Activated CD4-positive, alpha-beta T cell treated with anti-CD3 and anti-CD28 coated beads for 36 hours (primary cell): ENCODE measurements at regions not wholly inside any gene's neighbourhood (a gene's known extent, or its start where the extent isn't known, plus 50 kb on each side); places are given as distances from the start of the nearest gene placed in this dataset.
"Not testable (repeated sequence)": the region's sequence is repeated elsewhere in the genome, so short reads cannot be mapped to it uniquely, and the experiment has no call there.

ENCODE experiments used
- ATAC-seq: fragments of 200-7000 bp; cut with Tn5 transposase; one replicate; pipeline ENCODE4 v1.10.0; 2021; ENCODE audit warnings: mild to moderate bottlenecking, moderate library complexity
- CTCF ChIA-PET: fragments of 350-600 bp; sonication (Branson Sonifier 250); formaldehyde crosslinking; loops from one replicate; lab custom pipeline; 2021; ENCODE audit warnings: antibody characterized with exemption; lab: Charles Lee
- POLR2A ChIA-PET: fragments of 350-600 bp; sonication (Branson Sonifier 250); formaldehyde crosslinking; loops from one replicate; lab custom pipeline; 2021; ENCODE audit warnings: antibody characterized with exemption, inconsistent platforms; lab: Charles Lee
- DNase-seq: peaks from one replicate; pipeline ENCODE4 v3.0.0-alpha.2; 2020
- H3K27ac Mint-ChIP-seq: one replicate; pipeline ENCODE4 v1.8.0; 2021; ENCODE audit warnings: mixed read lengths
- H3K27me3 Mint-ChIP-seq: one replicate; pipeline ENCODE4 v1.8.0; 2021; ENCODE audit warnings: mixed read lengths
- H3K36me3 Mint-ChIP-seq: one replicate; pipeline ENCODE4 v1.8.0; 2021; ENCODE audit warnings: low read depth, mixed read lengths
- H3K4me1 Mint-ChIP-seq: one replicate; pipeline ENCODE4 v1.8.0; 2021; ENCODE audit warnings: mixed read lengths
- H3K4me3 Mint-ChIP-seq: one replicate; pipeline ENCODE4 v1.8.0; 2021; ENCODE audit warnings: mild to moderate bottlenecking, moderate library complexity, mixed read lengths
- H3K9me3 Mint-ChIP-seq: one replicate; pipeline ENCODE4 v1.8.0; 2021; ENCODE audit warnings: low read depth, mixed read lengths
- intact Hi-C, 2 experiments: fragments of 100-400 bp; cut with DNase I in 1 of 2; cut with micrococcal nuclease in 1 of 2; formaldehyde crosslinking; loops; one replicate each; pipeline versions ENCODE4 v1.14.2 to v1.15.1; 2022 to 2024; cut with DNase I, micrococcal nuclease

DNA sequence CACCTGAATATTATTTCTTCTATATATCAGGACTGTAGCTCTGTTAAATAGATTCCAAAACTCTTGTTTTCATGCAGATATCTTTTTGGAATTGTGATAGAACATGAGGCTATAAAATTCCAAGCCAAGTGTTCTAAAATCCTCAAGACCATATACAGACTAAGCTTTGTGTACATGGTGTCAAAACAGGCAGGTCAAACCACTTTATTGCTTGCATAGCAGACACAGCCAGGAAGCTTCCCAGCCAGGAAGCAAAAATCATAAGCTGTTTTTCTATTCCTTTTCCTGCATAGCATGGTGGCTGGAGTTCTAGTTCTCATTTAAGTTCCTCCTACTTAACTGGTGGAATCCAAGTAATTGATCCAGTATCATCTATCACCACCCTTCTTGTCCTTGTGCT is 353.3 kb downstream of the PAX1 start:
- DNase-seq = no peak
- no peak for ATAC-seq
- H3K4me3 Mint-ChIP-seq = no peak overlapping the region
- no peaks in the 10 kb centered on the region for H3K36me3 Mint-ChIP-seq
- H3K27ac Mint-ChIP-seq = no peak overlapping the region
- intact Hi-C loops = no loop called here
- peaks cover 18% of the 10 kb centered on the region for H3K9me3 Mint-ChIP-seq
- no peaks in the 10 kb centered on the region for H3K27me3 Mint-ChIP-seq
- no peaks in the 10 kb centered on the region for H3K4me1 Mint-ChIP-seq
- CTCF ChIA-PET = interaction anchor here (0.7 kb wide), 1 partner anchor 293 kb away, joined by 3 read pairs; no protein-coding TSS in a partner anchor
- POLR2A ChIA-PET = no interaction called here

DNA sequence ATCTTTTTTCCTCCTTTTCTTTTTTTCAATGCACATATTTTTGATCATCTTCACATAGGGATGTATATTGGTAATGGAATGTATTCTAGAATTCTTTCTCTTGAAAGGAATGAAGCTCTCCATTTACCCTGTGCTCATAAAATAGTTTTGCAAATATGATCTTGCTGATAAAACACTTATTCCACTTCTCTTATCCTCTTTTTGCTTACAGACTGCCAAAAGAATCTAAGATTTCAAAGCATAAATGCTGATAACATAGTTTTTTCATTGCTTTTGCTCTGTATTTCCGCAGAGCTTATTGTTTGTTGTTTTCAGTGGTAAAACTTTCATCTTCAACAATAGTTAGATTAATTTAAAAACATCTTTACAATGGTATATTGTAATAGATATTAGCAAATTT is 350.5 kb downstream of the PAX1 start:
- Mint-ChIP-seq H3K27ac (no peak overlapping the region), H3K36me3 (no peaks in the 10 kb centered on the region), H3K4me1 (no peaks in the 10 kb centered on the region), H3K27me3 (no peaks in the 10 kb centered on the region), H3K9me3 (peaks cover 18% of the 10 kb centered on the region), H3K4me3 (no peak overlapping the region)
- no peak for DNase-seq
- intact Hi-C loops = no loop called here
- POLR2A ChIA-PET = no interaction called here
- CTCF ChIA-PET = no interaction called here
- ATAC-seq = no peak

DNA sequence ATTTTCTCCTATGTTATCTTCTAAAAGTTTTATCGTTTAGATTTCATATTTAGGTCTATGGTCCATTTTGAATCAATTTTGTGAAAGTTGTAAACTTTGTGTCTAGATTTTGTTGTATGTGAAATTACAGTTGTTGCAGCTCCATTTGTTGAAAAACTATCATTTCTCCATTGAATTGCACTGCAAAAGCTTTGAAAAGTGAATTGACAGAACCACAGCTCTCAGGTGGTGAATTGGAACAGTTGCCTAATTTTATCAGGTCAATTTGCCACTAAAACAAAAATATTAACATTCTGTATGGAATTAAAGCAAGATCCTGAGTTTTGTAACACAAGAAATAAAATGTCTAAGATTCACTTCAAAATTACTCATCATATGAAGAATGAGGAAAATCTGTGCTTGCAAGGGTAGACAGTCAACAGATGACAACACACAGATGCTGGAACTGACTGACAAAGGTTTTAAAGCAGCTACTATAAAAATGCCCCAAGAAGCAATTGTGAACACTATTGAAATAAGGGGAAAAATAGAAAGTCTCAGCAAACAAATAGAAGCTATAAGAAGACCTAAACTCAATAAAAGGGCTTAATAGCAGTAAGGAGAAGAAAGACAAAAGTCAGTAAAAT is 346.7 kb downstream of the PAX1 start:
- no peaks in the 10 kb centered on the region for H3K4me1 Mint-ChIP-seq
- no peak overlapping the region for H3K27ac Mint-ChIP-seq
- no peak for ATAC-seq
- intact Hi-C loops = no loop called here
- no peaks in the 10 kb centered on the region for H3K27me3 Mint-ChIP-seq
- no peak for DNase-seq
- POLR2A ChIA-PET = no interaction called here
- H3K36me3 Mint-ChIP-seq = no peaks in the 10 kb centered on the region
- no peak overlapping the region for H3K4me3 Mint-ChIP-seq
- CTCF ChIA-PET = interaction anchor here (0.5 kb wide), 1 partner anchor 75 kb away, joined by 3 read pairs; no protein-coding TSS in a partner anchor
- H3K9me3 Mint-ChIP-seq = peaks cover 24% of the 10 kb centered on the region

DNA sequence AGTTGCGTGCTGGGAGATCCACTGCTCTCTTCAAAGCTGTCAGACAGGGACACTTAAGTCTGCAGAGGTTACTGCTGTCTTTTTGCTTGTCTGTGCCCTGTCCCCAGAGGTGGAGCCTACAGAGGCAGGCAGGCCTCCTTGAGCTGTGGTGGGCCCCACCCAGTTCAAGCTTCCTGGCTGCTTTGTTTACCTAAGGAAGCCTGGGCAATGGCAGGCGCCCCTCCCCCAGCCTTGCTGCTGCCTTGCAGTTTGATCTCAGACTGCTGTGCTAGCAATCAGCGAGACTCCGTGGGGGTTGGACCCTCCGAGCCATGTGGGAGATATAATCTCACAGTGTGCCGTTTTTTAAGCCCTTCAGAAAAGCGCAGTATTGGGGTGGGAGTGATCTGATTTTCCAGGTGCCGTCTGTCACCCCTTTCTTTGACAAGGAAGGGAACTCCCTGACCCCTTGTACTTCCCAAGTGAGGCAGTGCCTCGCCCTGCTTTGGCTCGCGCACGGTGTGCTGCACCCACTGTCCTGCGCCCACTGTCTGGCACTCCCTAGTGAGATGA is 340.6 kb downstream of the PAX1 start:
- peaks cover 20% of the 10 kb centered on the region for H3K9me3 Mint-ChIP-seq
- CTCF ChIA-PET, intact Hi-C loops, H3K4me3 Mint-ChIP-seq, H3K36me3 Mint-ChIP-seq, H3K27me3 Mint-ChIP-seq, H3K27ac Mint-ChIP-seq, H3K4me1 Mint-ChIP-seq, POLR2A ChIA-PET, DNase-seq, ATAC-seq: not testable (repeated sequence)

DNA sequence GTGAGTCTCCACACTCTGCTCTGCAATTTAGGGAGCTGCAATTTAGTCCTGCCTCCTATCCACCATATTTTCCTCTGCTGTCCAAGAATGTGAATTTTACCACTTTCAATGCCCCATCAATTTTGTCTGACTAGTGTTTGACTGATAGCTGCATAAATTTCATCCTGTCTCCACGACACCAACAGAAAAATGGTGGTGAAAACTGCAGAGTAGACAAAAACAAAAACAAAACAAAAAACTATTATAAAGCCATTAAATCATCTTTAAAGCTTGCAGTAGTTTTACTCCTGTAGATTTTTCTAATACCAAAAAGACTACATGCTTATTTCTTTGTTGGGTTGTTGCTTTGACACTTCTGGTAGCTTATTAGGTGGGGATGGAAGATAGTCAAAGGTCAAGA is 322.0 kb downstream of the PAX1 start:
- Mint-ChIP-seq H3K36me3 (no peaks in the 10 kb centered on the region), H3K4me1 (no peaks in the 10 kb centered on the region), H3K9me3 (peaks cover 18% of the 10 kb centered on the region), H3K4me3 (no peak overlapping the region), H3K27ac (no peak overlapping the region), H3K27me3 (no peaks in the 10 kb centered on the region)
- POLR2A ChIA-PET = no interaction called here
- ATAC-seq = no peak
- CTCF ChIA-PET = no interaction called here
- no peak for DNase-seq
- intact Hi-C loops = loop anchor here in 1 of 2 experiments (10.0 kb wide), 1 partner anchor 63 kb away; no protein-coding TSS in a partner anchor

DNA sequence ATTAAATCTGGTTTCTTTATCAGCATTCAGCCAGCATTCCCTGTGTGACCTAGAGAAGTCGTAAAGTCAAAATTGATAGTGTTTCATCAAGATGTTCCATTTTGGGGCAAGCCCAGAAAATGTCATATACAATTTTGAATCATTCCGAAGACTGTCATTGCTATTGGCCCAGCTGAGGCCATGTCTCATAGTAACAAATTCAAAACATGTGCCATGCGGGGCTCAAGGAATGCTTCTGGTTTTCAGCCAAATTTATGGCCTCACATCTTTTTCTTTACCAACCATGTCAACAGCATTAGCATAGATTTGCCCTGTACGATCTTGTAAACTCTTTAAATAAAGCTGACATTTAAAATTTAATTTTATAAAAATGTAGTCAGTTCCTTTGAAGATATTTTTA is 314.7 kb downstream of the PAX1 start:
- no peak overlapping the region for H3K4me3 Mint-ChIP-seq
- intact Hi-C loops = loop anchor here in 1 of 2 experiments (10.0 kb wide), 1 partner anchor 55 kb away; no protein-coding TSS in a partner anchor
- no peak for ATAC-seq
- no peaks in the 10 kb centered on the region for H3K27me3 Mint-ChIP-seq
- peaks cover 23% of the 10 kb centered on the region for H3K9me3 Mint-ChIP-seq
- POLR2A ChIA-PET = no interaction called here
- no peak for DNase-seq
- CTCF ChIA-PET = no interaction called here
- no peak overlapping the region for H3K27ac Mint-ChIP-seq
- H3K4me1 Mint-ChIP-seq = no peaks in the 10 kb centered on the region
- no peaks in the 10 kb centered on the region for H3K36me3 Mint-ChIP-seq

DNA sequence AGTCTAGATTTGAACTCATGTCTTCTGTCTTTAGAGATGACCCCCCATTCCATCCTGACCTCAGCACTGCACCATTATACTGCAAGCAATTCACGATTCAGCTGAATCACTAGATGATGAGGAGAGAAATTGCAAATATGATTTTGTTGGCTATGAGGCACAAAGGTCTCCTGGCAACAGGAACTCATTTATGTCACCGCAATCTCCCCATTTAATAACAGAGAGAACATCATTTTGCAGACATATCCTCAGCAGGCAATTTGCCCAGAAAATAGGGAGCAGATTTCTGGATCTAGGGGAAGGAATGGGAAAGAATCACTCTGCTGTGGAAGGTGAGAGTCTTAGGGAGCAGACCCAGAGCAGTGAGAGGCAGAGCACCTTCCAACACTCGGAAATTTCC is 303.0 kb downstream of the PAX1 start:
- Mint-ChIP-seq H3K27me3 (no peaks in the 10 kb centered on the region), H3K4me1 (no peaks in the 10 kb centered on the region), H3K27ac (no peak overlapping the region), H3K36me3 (peaks cover 3% of the 10 kb centered on the region), H3K9me3 (peaks cover 15% of the 10 kb centered on the region), H3K4me3 (no peak overlapping the region)
- intact Hi-C loops = no loop called here
- CTCF ChIA-PET = no interaction called here
- ATAC-seq = no peak
- POLR2A ChIA-PET = no interaction called here
- no peak for DNase-seq

DNA sequence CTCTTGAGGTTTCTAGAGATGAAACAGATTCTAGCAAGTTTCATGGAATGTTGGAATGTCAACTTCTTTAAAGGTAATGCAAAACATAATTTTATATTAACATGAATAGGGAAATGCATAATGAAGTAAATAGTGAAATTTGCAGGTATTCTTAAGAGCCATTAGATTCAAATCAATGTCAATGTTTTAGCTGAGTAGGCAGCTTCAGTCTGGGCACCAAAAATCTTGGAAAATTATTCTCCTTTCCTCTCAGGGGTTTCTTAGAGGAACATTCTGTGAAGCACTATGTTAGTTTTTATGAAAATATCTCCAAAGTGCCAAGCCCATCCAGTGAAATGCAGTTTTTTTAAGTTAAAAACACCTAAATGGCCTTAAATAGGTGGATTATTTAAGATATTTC is 300.8 kb downstream of the PAX1 start:
- Mint-ChIP-seq H3K4me3 (no peak overlapping the region), H3K36me3 (peaks cover 3% of the 10 kb centered on the region), H3K27me3 (no peaks in the 10 kb centered on the region), H3K9me3 (peaks cover 12% of the 10 kb centered on the region), H3K4me1 (no peaks in the 10 kb centered on the region), H3K27ac (no peak overlapping the region)
- ChIA-PET CTCF (no interaction called here), POLR2A (no interaction called here)
- DNase-seq (no peak), ATAC-seq (no peak)
- intact Hi-C loops = no loop called here

DNA sequence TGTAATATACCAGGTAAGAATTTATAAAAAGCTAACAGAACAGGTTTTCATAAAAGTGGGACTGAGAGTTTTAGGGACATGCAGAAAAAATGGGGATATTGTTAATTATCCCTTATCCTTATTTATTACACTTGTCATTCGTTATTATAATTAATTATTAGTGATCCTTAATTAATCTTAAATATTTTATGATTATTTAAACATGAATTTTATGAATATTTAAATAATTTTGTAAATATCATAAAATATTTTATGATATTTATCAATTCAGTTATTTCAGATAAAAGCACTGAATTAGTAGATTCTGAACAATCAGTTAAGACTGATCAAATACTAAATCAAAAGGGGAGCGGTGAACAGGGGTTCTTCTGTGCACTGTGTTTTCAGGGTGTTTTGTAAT is 300.1 kb downstream of the PAX1 start:
- peaks cover 9% of the 10 kb centered on the region for H3K9me3 Mint-ChIP-seq
- intact Hi-C loops = no loop called here
- CTCF ChIA-PET = interaction anchor here (0.5 kb wide), 1 partner anchor 20 kb away, joined by 3 read pairs; no protein-coding TSS in a partner anchor

DNA sequence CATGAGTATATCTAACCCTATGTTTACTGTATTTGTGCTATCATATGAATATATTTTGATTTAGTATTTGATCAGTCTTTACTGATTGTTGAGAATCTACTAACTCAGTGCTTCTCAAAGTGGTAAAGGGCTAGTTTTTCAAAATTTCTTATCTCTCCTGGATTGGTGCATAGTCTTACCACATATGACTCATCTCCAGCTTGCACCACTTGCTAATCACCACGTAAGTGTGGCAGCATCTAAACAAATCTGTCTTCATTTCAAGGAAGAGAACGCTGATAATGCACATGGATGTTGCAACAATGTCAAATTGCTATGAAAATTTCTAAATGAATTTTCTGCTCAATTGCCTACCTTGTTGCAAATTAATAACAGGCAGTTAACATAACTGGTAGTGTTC is 299.5 kb downstream of the PAX1 start:
- ChIA-PET CTCF (interaction anchor here (0.5 kb wide), 1 partner anchor 19 kb away, joined by 3 read pairs; no protein-coding TSS in a partner anchor), POLR2A (no interaction called here)
- no peaks in the 10 kb centered on the region for H3K4me1 Mint-ChIP-seq
- H3K9me3 Mint-ChIP-seq = peaks cover 9% of the 10 kb centered on the region
- DNase-seq = no peak
- no peak overlapping the region for H3K4me3 Mint-ChIP-seq
- no peak overlapping the region for H3K27ac Mint-ChIP-seq
- intact Hi-C loops = no loop called here
- H3K36me3 Mint-ChIP-seq = peaks cover 3% of the 10 kb centered on the region
- no peak for ATAC-seq
- no peaks in the 10 kb centered on the region for H3K27me3 Mint-ChIP-seq

More for the DNA sequence above, 300.1 kb downstream of the PAX1 start:
- Mint-ChIP-seq H3K4me1 (no peaks in the 10 kb centered on the region), H3K27me3 (no peaks in the 10 kb centered on the region), H3K4me3 (no peak overlapping the region), H3K36me3 (peaks cover 3% of the 10 kb centered on the region), H3K27ac (no peak overlapping the region)
- no peak for DNase-seq
- no peak for ATAC-seq
- POLR2A ChIA-PET = no interaction called here

DNA sequence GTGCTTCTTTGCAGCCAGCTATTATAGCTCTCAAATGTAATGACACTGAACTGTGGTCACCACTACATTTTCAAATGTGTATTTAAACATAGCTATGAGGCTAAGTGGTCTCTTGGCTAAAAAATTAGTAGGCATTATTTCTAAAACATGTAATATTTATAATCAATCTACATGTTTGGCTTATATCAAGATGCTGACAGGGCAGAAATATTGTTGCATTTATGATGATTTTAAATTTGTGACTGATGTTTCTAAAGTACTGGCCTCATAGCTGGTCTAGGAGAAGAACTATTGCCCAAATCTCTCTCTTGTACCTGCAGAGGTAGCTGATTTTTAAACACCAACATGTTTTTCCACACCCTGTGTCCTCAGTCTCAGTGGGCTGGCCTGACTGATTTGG is 298.2 kb downstream of the PAX1 start:
- Mint-ChIP-seq H3K27ac (no peak overlapping the region), H3K27me3 (no peaks in the 10 kb centered on the region), H3K36me3 (peaks cover 3% of the 10 kb centered on the region), H3K4me3 (no peak overlapping the region), H3K9me3 (peaks cover 13% of the 10 kb centered on the region), H3K4me1 (no peaks in the 10 kb centered on the region)
- DNase-seq (no peak), ATAC-seq (no peak)
- CTCF ChIA-PET = no interaction called here
- POLR2A ChIA-PET = interaction anchor here (0.5 kb wide), 1 partner anchor 293 kb away, joined by 6 read pairs; no protein-coding TSS in a partner anchor
- intact Hi-C loops = no loop called here

DNA sequence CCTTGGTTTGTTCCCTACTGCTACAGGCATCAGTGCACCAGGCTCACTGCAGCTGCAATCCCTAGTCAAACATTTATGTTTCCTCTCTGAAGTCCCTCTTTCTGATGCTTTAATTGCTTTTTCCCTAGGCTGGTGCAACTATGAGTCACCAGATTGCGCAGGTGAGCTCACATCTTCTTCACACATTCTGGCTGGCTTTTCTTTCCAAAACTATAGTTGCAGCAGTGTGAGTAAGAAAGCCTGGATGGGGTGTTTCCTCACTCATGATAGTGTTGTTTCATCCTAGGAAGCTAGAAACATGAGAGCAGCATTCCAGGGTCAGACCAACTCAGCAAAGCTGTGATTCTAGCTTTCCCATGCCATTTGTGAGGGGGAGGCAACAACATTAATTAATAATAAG is 296.4 kb downstream of the PAX1 start:
- DNase-seq (no peak), ATAC-seq (no peak)
- intact Hi-C loops = no loop called here
- no peak overlapping the region for H3K27ac Mint-ChIP-seq
- H3K4me3 Mint-ChIP-seq = no peak overlapping the region
- no peaks in the 10 kb centered on the region for H3K27me3 Mint-ChIP-seq
- ChIA-PET CTCF (interaction anchor here (0.7 kb wide), 1 partner anchor 98 kb away, joined by 3 read pairs; no protein-coding TSS in a partner anchor), POLR2A (no interaction called here)
- peaks cover 10% of the 10 kb centered on the region for H3K9me3 Mint-ChIP-seq
- H3K36me3 Mint-ChIP-seq = no peaks in the 10 kb centered on the region
- no peaks in the 10 kb centered on the region for H3K4me1 Mint-ChIP-seq
